Right ventricle myocardium superior (tissue), 1 donor: ENCODE measurements at regions not wholly inside any gene's neighbourhood (a gene's known extent, or its start where the extent isn't known, plus 50 kb on each side); places are given as distances from the start of the nearest gene placed in this dataset.
"Not testable (repeated sequence)": the region's sequence is repeated elsewhere in the genome, so short reads cannot be mapped to it uniquely, and the experiment has no call there.

Experiments
- ATAC-seq: fragments of 200-7000 bp; cut with Tn5 transposase; one replicate; pipeline ENCODE4 v1.9.1; 2020; ENCODE audit warnings: mild to moderate bottlenecking; ENCODE audit not compliant: poor library complexity
- DNase-seq: peaks from one replicate; pipeline ENCODE4 v3.0.0-alpha.2; 2020
- intact Hi-C: fragments of 100-400 bp; cut with DNase I; formaldehyde crosslinking; loops from one replicate; pipeline ENCODE4 v1.11.2; 2022
- donor health status: DM: no; HTN: yes; CAD: no; lungs with severe emphysema.

DNA sequence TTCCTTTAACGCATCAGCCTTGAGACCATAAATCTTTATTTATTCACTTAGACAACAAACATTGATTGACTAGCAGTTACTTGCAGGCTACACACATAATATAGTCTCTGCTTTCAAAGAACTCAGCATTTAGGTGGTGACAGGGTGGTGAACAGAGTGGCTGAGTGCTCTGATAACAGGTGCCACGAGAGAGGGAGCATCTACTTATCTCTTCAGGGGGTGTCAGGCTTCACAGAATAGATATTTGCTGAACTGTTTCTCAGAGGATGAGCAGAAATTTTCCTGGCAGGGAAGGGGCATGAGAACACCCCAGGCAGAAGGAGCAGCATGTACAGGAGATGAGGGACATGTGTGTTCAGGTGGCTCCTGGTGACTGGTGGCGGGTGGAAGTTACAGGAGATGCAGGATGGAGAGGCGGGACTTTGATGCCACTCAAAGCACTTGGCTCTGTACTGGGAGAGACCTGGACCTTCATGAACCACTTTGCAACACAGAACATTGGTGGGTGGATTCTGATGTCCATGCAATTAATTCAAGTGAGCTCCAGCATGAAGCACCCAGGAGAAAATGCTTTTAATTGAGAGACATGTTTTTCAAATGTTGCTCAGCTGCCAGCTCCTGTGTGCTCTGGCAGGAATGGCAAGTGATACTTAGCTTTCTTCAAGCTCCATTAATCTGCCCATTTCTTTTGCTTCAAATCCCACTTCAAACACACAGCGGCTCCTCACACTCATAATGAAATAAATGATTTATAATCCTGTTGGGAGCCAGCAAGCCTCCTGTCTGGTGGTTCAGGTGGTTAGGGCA, 248.9 kb downstream of the MYCN start:
- ATAC-seq (no peak), DNase-seq (no peak)
- intact Hi-C loops: no loop called here

DNA sequence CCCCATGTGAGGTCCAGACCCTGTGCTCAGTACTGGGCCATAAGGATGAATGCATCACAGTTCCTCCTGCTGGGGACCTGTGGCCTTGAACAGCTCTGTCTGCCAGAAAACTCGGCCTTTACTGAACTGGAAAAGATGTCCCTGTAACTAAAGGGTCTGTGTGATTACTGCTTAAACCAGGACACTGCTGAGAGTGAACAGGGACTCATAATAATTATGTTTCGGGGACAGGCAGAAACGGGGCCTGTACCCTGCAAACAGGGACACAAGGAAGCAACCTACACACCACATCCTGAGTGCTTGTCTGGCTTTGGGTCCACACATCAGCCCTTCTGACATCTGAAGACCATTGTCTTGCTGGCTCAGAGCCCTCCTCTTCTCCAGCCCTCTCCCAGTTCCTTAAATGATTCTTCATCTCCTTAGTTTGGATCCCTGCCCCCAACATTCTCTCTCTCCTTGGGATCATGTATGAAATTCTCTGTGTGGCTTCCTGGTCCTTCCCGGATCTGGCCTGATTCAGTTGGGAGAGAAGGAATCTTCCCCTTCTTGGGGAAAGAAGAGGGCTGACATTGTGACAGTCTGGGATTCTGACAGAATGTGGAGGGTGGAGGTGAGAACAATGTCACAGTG, 248.0 kb downstream of the MYCN start:
- intact Hi-C loops: no loop called here
- DNase-seq (no peak), ATAC-seq (no peak)

DNA sequence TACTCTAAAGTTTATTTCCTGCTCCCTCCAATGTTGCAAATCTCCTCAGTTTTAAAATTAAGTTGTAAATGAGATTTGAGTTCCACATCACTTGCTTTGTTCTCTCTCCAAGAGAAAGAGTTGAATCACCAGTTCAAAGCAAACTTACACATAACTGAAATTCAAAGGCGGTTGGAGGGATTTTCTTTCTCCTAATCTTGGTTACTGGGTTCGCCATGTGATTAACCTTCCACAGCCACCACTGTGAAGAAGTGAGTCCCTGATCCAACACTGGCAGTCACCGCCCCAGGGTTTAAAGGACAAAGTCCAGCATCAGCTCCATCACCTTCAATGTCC, 247.1 kb downstream of the MYCN start:
- DNase-seq (no peak), ATAC-seq (no peak)
- intact Hi-C loops: no loop called here

GRCh38 chr2:16186661-16187481, 246.5 kb downstream of the MYCN start:
- intact Hi-C loops: no loop called here
- ATAC-seq: no peak
- DNase-seq: no peak

- no peak for DNase-seq
- no peak for ATAC-seq
- intact Hi-C loops: no loop called here
Observed at GRCh38 chr2:16185801-16186272, 245.5 kb downstream of the MYCN start.

- no peak for ATAC-seq
- no peak for DNase-seq
- intact Hi-C loops: no loop called here
Observed at GRCh38 chr2:16184945-16185660, 244.8 kb downstream of the MYCN start.

DNA sequence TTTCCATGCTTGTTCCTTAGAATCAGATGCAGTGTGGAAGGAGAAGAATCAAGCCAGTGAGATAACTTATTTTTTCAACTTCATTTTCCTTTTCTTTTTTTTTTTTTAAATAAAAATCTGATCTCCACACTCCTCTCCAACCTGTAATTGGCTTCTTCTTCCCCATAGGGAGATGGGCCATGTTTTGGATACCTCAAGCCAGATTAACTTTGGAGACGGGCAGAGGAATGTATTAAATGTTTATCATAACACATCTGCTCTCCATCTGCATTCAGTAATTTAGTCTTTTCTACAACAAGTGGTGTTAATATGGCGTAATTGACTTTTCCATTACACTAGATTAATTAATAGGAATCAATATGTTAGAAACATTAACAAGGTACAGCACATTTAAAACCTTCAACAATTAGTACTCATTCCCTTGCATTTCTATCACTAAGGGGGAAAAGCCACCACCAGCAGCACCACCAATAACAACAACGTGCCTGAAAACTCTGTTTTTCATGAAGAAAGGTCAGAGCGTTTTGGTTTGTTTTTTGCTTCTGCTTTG, 244.1 kb downstream of the MYCN start:
- DNase-seq (no peak), ATAC-seq (no peak)
- intact Hi-C loops: no loop called here

DNA sequence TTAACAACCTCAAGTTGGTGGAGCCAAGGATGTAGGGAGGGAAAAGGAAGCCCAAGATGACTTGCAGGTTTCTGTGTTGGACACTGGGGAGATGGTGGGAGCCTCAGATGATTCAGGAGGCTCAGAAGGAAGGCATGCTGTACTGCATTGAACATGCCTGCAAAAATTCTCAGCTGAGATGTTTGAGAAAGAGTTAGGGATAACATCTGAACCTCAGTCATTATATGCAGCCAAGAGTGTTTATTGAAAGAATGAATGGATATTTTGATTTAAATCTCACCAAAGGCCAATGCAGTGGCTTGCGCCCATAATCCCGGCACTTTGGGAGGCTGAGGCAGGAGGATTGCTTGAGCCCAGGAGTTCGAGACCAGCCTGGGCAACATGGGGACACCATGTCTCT, 243.0 kb downstream of the MYCN start:
- no peak for ATAC-seq
- DNase-seq: no peak
- intact Hi-C loops: no loop called here

DNA sequence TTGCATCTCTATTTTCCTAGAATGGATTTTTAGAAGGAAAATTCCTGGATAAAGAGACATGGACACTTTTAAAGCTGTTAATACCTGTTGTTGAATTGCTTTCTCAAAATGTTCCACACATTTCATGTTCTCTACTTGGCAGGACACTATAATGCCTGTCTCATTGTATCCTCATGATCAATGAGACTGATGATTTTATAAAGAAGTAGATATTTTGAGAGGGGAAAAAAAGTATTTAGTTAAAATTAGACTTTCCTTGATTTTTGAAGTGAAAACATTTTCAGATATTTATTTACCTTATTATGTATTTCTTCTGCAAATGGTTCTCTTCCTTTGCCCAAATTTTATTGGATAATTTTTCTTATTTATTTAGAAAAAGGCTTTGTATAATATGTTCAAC, 242.5 kb downstream of the MYCN start:
- DNase-seq (no peak), ATAC-seq (no peak)
- intact Hi-C loops: no loop called here

- DNase-seq, ATAC-seq, intact Hi-C loops: not testable (repeated sequence)
Observed at GRCh38 chr2:16182311-16182815, 242.0 kb downstream of the MYCN start.

DNA sequence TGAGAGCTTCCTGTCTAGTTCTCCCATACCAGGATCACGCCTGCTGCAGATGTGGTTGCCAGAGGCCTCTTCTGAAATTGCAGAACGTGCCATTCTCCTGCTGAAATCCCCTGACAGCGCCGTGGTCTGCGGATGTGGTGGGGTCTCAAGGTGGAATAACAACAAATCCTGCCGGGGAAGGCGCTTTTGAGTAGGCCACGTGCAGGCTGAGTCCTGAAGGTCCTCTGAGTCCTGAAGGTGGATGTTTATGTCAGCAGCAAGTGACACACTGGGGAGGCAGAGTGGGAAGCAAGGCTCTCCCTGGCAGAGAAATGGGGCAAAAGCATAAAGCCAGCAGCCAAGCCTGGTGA, 241.4 kb downstream of the MYCN start:
- intact Hi-C loops: no loop called here
- no peak for DNase-seq
- ATAC-seq: no peak

DNA sequence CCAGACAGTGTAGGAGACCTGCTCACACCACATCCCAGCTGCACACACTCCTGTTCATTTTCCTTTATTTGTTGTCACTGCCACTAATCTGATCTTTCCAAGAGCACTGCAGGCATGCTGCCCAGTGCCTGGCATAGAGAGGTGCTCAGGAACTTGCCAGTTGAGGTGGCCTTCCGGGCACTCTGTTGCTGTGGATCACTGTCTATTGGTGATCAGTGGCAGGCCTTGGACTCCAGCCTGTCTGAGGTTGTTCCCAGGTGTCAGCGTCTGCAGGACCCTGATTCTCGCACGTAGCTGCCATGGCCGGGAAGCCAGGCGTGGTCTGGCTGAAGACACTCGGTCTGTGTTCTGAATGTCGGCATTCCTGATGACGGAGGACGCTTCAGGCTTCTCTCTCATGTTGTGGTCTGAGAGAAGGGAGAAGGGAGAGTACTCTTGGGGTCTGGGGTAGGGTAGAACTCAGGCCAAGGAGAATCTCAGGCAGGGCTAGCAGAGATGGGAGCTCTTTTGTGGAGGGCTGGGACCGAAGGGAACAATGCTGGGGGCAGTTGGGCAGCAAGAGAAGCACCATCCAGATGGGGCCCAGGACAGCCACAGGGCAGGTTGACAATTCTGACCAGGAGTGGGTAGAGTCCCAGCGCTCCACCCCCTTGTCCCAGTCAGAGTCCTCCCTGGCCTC, 240.9 kb downstream of the MYCN start:
- ATAC-seq: no peak
- DNase-seq: no peak
- intact Hi-C loops: no loop called here

DNA sequence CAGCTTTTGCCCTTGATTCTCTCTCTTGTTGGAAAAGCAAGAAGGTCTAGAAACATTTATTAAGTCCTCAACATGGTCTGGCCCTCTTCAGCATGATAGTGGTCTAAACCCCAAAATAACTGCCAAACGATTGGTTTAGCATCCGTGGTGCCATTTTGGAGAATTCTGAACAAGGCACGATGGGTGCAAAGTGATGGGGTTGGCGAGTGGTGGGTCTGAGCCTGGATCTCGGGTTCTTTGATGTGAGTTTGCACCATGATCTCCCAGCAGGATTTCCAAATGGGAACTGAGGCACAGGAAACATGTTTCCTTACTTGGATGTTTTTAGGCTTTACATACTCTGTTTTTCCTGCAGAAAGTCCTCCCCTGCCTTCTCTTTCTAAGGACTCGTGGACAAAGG, 240.3 kb downstream of the MYCN start:
- DNase-seq (no peak), ATAC-seq (no peak)
- intact Hi-C loops: no loop called here

DNA sequence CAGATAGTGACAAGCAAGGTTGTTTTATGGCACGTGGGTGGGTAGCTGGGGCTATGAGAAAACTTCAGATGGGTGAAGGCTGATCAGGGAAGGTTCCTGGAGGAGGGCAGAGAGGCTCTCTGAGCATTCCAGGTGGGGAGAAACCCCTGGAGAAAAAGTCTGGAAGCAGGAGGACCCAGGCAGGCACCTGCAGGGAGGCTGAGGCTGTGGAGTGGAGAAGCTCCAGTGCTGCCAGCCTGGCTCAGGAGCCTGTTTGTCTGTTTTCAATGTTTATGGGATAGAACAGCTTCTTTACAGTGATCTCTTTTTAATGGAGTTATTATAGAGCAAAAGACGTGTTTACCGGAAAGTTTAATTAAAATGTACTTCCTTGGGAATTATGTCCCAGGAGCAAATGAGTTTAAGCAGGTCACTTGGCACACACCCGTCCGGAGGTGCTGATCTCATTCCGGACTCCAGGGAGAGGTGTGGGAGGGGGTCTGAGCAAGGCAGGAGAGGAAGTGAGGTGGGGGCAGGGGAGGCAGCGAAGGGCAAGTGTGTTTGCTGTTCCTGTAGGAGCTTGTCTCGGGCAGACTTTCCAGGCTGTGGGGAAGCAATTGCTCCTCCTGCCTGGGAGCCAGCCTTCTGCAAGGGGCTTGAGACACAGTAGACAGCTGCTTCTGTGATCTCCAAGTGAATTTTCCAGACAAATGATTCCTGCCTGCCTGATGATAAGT, 239.5 kb downstream of the MYCN start:
- ATAC-seq (no peak), DNase-seq (no peak)
- intact Hi-C loops: no loop called here

DNA sequence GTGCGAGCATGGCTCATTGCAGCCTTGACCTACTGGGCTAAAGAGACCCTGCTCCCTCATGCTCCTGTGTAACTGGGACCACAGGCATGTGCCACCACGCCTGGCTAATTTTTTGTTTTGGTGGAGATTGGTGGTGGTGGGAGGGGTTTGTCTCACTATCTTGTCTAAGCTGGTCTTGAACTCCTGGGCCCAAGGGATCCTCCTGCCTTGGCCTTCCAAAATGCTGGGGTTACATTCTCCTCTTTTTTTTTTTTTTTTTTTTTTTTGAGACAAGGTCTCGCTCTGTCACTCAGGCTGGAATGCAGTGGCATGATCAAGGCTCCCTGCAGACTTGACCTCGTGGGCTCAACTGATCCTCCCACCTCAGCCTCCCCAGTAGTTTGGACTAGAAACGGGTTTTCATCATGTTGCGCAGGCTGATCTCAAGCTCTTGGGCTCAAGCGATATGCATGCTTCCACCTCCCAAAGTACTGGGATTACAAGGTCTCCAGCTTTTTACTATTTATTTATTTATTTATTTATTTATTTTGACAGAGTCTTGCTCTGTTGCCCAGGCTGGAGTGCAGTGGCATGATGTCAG, 238.3 kb downstream of the MYCN start:
- no peak for ATAC-seq
- intact Hi-C loops: no loop called here
- DNase-seq: no peak

GRCh38 chr2:16177671-16178180, 237.4 kb downstream of the MYCN start:
- ATAC-seq (no peak), DNase-seq (no peak)
- intact Hi-C loops: no loop called here

DNA sequence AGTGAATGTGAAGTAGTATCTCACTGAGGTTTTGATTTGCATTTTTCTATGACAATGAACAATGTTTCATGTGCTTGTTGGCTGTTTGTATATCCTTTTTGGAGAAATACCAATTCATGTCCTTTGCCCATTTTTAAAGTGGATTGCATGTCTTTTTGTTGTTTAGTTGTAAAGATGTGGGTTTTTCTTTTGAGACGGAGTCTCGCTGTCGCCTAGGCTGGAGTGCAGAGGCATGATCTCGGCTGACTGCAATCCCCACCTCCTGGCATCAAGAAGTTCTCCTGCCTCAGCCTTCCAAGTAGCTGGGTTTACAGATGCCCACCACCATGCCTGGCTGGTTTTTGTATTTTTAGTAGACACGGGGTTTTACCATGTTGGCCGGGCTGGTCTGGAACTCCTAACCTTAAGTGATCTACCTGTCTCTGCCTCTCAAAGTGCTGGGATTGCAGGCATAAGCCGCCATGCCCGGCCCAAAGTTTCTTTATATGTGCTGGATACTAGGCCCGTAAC, 236.7 kb downstream of the MYCN start:
- DNase-seq (no peak), ATAC-seq (no peak)
- intact Hi-C loops: no loop called here
